A204.1 (cell line): ENCODE measurements at regions not wholly inside any gene's neighbourhood (a gene's known extent, or its start where the extent isn't known, plus 50 kb on each side); places are given as distances from the start of the nearest gene placed in this dataset.

ENCODE experiments used
- FAIRE-seq: peaks from 2 replicates; lab custom pipeline; 2012; peaks lifted over from hg19 to GRCh38; lab: Jason Lieb, UNC

DNA sequence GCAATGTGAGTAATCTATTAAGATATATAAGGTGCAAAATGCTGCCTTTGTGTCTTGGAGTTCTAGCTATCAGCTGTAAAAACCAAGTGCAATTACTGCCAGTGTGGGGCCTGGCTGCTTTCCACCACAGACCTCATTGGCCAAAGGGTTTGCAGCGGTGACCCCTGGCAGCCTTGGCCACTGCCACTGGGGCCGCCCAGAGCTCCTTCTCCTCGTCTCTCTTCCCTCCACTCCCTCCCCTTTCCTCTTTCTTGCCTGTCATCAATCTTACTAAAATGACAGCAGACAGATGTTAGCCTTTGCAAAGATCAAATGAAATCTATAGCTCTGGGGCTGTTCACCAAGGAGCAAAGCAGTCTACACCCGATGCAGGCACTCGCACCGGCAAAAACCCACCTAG, 986.3 kb downstream of the BCL11A start:
- FAIRE-seq, result no peak

DNA sequence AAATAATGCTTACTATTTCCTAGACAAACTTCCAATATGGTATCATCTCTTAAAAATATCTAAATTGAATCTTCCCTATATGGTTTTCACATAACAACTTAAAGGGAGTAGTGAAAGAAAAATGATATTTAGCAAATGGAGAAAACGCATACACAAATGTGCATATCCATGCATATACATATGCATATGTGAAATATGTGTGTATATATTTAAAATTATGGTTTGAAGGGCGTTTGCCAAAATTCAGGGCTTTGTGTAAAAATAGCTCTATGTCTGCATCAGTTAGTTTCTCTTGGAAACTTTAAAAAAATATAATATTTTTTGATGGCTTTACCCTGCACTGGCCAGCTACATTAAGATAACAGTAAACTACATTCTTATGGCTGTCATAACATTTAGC, 986.7 kb downstream of the BCL11A start:
- no peak for FAIRE-seq

- no peak for FAIRE-seq
Measured at GRCh38 chr2:59561281-59561680, 992.2 kb downstream of the BCL11A start.

GRCh38 chr2:59560769-59561168, 992.7 kb downstream of the BCL11A start:
- no peak for FAIRE-seq

DNA sequence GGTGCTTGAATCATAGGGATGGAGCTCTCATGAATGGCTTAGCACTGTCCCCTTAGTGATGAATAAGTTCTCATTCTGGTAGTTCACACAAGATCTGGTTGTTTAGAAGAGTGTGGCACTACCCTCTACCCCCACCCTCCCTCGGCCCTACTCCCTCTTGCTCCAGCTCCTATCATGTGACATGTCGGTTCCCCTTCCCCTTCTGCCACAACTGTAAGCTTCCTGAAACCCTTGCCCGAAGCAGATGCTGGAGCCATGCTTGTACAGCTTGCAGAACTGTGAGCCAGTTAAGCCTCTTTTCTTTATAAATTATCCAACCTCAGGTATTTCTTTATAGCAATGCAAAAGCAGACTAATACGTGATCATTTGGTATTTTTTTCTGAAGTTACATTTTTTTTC, 1012.6 kb downstream of the BCL11A start:
- no peak for FAIRE-seq

DNA sequence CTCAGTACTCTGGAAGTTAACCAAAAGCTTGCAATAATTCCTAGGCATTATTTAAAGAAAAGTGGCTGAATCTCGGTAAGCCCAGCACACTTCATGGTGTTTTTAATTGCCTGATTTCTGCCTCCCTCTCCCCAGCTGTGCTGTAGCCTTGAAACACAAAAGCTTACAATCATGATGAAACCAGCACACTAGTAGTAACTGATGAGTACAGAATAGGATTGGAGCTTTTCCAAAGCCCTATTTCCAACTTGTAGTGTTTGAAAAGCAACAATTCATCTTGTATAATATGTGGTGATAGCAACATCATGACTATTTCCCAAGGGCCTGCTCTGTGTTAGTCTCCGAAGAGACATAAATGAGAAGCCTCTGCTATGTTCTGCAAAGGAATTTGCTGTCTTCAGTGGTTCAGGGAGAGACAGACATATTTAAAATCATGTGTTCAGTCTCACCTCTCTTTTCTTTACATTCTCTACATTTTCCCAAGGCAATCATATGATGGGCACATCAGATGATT, 1015.0 kb downstream of the BCL11A start:
- no peak for FAIRE-seq

DNA sequence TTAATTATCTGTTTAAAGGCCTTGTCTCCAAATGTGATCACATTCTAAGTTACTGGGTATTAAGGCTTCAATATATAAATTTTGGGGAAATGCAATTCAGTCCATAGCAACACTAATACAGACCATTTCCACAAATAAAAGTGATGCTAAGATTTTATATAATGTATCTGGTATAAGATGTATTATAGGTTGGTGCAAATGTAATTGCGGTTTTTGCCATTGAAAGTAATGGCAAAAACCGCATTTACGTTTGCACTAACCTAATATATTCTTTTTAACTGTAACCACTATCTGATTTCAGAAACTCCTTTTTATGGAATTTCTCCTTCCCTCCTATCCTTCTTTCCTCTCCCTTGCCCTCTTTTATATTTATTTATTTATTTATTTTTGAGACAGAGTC, 1020.6 kb downstream of the BCL11A start:
- no peak for FAIRE-seq

GRCh38 chr2:59530258-59530657, 1023.2 kb downstream of the BCL11A start:
- no peak for FAIRE-seq

- FAIRE-seq, result no peak
Measured at GRCh38 chr2:59529726-59530125, 1023.7 kb downstream of the BCL11A start.

DNA sequence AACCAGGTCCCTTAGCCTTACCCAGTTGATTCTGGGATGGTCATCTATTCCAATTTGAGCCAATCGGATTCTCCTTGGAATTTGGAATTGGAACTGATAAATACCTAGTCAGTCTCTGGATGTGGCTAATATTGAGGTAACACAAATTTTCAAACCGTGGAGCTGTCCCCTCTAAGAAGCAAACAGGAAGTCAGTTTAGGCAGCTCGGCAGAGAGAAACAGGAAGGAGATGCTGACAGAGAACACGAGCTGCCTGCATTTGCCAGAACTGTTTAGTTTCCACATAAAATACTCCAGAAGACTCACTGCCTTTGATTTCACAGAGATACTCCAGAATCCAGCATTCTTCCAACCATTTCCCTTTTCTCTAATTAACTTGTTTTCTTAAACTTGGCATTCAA, 1024.9 kb downstream of the BCL11A start:
- FAIRE-seq, result no peak

GRCh38 chr2:59502981-59503380, 1050.5 kb downstream of the BCL11A start:
- no peak for FAIRE-seq

DNA sequence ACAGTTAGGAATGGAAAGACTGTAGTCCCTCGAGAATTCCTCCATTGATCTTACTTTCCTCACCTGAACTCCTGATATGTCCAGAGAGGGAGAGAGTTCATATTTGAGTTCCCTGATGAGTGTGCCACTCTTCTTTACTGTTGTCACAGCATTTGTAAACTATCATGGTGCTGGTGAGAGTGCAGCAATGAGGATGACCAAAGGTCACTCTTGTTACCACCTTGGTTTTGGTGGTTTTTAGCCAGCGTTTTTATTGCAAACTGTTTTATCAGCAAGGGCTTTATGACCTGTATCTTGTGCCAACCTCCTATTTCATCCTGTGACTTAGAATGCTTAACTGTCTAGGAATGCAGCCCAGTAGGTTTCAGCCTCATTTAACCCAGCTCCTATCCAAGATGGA, 1062.5 kb downstream of the BCL11A start:
- FAIRE-seq, result no peak

DNA sequence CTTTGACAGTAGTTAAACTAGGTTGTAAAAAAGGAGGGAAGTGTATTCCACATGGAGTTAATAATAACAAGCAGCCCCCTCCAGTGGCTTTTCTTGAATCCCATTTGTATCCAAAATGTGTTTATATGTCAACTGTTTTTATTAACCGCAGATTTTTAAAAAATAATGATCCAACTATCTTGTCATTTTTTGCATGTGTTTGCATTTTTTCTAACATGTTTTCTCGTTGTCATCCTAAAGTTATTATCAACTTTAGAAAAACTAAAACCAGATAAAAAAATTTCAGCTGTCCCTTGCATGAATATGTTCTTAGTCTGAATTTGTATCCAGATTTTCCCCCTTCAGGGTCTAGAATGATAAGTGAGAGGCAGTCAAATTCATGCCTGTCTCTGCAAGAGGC, 1063.3 kb downstream of the BCL11A start:
- no peak for FAIRE-seq

DNA sequence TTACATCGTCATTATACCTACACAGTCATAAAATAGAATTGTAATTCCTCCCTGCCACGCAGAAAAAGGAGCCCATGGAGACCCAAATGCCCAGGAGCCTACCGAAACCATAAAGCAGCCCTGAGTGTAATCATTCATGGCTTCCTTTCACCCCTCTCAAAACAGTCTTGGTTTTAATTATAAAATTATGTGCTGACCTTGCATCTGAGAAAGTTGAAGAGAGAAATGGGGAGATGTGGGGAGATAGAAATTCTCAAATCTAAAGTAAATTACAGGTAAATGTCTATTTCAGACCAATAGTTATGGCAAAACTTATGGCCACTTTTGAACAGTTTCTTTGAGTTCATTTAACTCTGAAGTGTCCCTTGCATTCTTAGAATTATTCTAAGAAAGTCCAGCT, 1068.8 kb downstream of the BCL11A start:
- FAIRE-seq, result no peak

GRCh38 chr2:59463426-59463825, 1090.0 kb downstream of the BCL11A start:
- no peak for FAIRE-seq

- FAIRE-seq, result no peak
Measured at GRCh38 chr2:59462422-59463197, 1090.8 kb downstream of the BCL11A start.

- no peak for FAIRE-seq
Measured at GRCh38 chr2:59461127-59461526, 1092.3 kb downstream of the BCL11A start.

DNA sequence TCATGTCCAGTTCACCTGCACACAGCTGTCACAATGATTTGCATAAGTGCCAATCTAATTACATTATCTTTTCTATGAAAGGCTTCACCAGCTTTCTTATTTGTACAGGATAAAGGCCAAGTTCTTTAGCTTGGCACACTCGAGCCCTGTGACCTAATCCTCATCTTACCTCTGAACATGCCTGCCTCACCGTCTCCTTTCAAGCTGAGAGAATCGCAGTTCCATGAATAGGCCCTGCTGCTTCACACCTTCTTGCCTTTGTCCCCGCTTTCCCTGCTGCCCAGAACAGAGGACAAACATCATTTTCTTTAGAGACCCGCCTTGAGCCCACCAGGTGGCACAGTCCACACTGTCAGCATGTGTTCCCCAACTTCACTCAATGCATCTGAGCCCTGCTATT, 1094.7 kb downstream of the BCL11A start:
- FAIRE-seq, result no peak

- FAIRE-seq, result no peak
Measured at GRCh38 chr2:59456285-59456684, 1097.2 kb downstream of the BCL11A start.

DNA sequence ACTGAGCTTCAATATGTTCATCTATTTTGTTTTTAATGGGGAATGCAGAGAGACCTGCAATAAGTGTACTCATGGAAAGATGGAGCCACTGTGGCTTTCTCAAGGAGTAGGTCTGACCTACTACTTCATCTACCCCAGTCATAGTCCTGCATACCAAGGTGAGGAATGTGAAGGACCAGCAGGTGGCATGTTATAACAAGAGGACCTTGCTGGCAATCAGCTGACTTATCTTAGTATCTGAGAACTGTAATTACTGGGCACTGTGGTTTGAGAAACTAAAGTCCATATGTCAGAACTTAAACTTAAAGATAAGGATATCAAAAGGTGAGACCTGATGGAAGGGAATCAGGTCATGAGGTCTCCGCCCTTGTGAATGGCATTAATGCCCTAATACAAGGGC, 1104.2 kb downstream of the BCL11A start:
- FAIRE-seq, result no peak

- FAIRE-seq, result no peak
Measured at GRCh38 chr2:59440491-59440890, 1113.0 kb downstream of the BCL11A start.

- FAIRE-seq, result no peak
Measured at GRCh38 chr2:59435635-59436034, 1117.8 kb downstream of the BCL11A start.

GRCh38 chr2:59428940-59429339, 1124.5 kb downstream of the BCL11A start:
- FAIRE-seq, result no peak

- FAIRE-seq, result no peak
Measured at GRCh38 chr2:59427980-59428379, 1125.5 kb downstream of the BCL11A start.
